Hepatocyte (in vitro differentiated cells): ENCODE measurements at regions not wholly inside any gene's neighbourhood (a gene's known extent, or its start where the extent isn't known, plus 50 kb on each side); places are given as distances from the start of the nearest gene placed in this dataset.
"Not testable (repeated sequence)": the region's sequence is repeated elsewhere in the genome, so short reads cannot be mapped to it uniquely, and the experiment has no call there.

Experiments
- DNase-seq: peaks from one replicate; pipeline ENCODE4 v3.0.0-alpha.2; 2016; ENCODE audit warnings: low spot score
- H2AFZ ChIP-seq: fragments of 200-600 bp; sonication (generic); 2 replicates; pipeline ENCODE4 v1.6.0; 2016; ENCODE audit warnings: antibody characterized with exemption, mild to moderate bottlenecking
- H3K27ac ChIP-seq: fragments of 200-600 bp; sonication (generic); 2 replicates; pipeline ENCODE4 v1.5.1; 2016; ENCODE audit warnings: mild to moderate bottlenecking
- H3K27me3 ChIP-seq: fragments of 200-600 bp; sonication (generic); 2 replicates; pipeline ENCODE4 v1.6.1; 2016
- H3K36me3 ChIP-seq: fragments of 200-600 bp; sonication (generic); replicated peaks from 2 replicates; pipeline ENCODE4 v1.5.1; 2016; ENCODE audit warnings: low read depth; ENCODE audit not compliant: insufficient read depth
- H3K4me1 ChIP-seq: fragments of 200-600 bp; sonication (generic); 2 replicates; pipeline ENCODE4 v1.5.1; 2016; ENCODE audit warnings: mild to moderate bottlenecking, moderate library complexity; ENCODE audit not compliant: insufficient read depth
- H3K4me2 ChIP-seq: fragments of 200-600 bp; sonication (generic); 2 replicates; pipeline ENCODE4 v1.6.0; 2016
- H3K4me3 ChIP-seq: fragments of 200-600 bp; sonication (generic); 2 replicates; pipeline ENCODE4 v1.5.1; 2016; ENCODE audit warnings: mild to moderate bottlenecking
- H3K79me2 ChIP-seq: fragments of 200-600 bp; sonication (generic); 2 replicates; pipeline ENCODE4 v1.6.0; 2017; ENCODE audit warnings: mild to moderate bottlenecking
- H3K9me2 ChIP-seq: fragments of 200-600 bp; sonication (generic); replicated peaks from 2 replicates; pipeline ENCODE4 v1.6.0; 2017; ENCODE audit warnings: mild to moderate bottlenecking; ENCODE audit not compliant: insufficient read depth
- H3K9me3 ChIP-seq: fragments of 200-600 bp; sonication (generic); 2 replicates; pipeline ENCODE4 v1.5.1; 2016; ENCODE audit warnings: low read depth, mild to moderate bottlenecking
- H4K20me1 ChIP-seq: fragments of 200-600 bp; sonication (generic); 2 replicates; pipeline ENCODE4 v1.6.0; 2016; ENCODE audit warnings: mild to moderate bottlenecking; ENCODE audit not compliant: insufficient read depth, poor library complexity, severe bottlenecking
- EZH2 ChIP-seq: fragments of 200-600 bp; sonication (generic); IDR thresholded peaks from 2 replicates; pipeline ENCODE4 v1.6.1; 2016; ENCODE audit warnings: antibody characterized with exemption, mild to moderate bottlenecking, borderline replicate concordance
- EZH2phosphoT487 ChIP-seq: fragments of 200-600 bp; sonication (generic); IDR thresholded peaks from one replicate; pipeline ENCODE4 v1.6.1; 2018; ENCODE audit warnings: antibody characterized with exemption, mild to moderate bottlenecking, low read depth, moderate library complexity; ENCODE audit not compliant: unreplicated experiment, severe bottlenecking
- WGBS: methylation state at CpG from one replicate; pipeline ENCODE4 v1.1.6; 2016; ENCODE audit warnings: low lambda C conversion rate; ENCODE audit errors: missing lambda C conversion rate; 5-methylcytosine and 5-hydroxymethylcytosine counted together
- TF ChIP-seq, protein P1 (sequence below): fragments of 200-600 bp; sonication (generic); IDR thresholded peaks from 2 replicates; pipeline ENCODE4 v1.5.1; 2016; ENCODE audit warnings: antibody characterized with exemption, mild to moderate bottlenecking; ENCODE audit not compliant: poor library complexity

DNA sequence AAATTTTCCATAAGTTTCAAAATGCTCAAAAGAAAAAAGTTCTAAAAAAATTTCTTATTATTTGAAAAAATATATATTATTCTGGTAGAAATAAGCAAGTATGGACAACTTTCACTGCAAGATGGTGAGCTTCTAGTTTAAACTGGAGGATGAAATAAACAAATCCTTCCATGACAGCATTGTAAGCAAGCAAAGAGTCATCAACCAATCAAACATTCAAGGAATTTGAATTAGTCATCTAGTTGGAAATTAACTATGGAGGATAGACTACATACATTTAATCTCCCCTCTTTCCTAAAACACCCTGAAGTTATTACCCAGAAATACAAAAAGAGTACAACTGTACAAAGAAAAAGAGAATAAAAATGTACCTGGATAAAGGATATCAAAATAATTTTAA, 51.0 kb upstream of the IRX5 start:
- DNase-seq = no peak
- Histone ChIP-seq H3K4me1 (no peaks in the 10 kb centered on the region), H3K27me3 (no peaks in the 10 kb centered on the region), H3K9me2 (no peaks in the 10 kb centered on the region), H4K20me1 (no peaks in the 10 kb centered on the region), H3K4me3 (no peak overlapping the region), H3K9me3 (no peaks in the 10 kb centered on the region), H3K4me2 (no peak overlapping the region), H3K79me2 (no peaks in the 10 kb centered on the region), H2AFZ (no peak overlapping the region), H3K36me3 (no peaks in the 10 kb centered on the region), H3K27ac (no peak overlapping the region)
- TF ChIP-seq, protein P1, sequence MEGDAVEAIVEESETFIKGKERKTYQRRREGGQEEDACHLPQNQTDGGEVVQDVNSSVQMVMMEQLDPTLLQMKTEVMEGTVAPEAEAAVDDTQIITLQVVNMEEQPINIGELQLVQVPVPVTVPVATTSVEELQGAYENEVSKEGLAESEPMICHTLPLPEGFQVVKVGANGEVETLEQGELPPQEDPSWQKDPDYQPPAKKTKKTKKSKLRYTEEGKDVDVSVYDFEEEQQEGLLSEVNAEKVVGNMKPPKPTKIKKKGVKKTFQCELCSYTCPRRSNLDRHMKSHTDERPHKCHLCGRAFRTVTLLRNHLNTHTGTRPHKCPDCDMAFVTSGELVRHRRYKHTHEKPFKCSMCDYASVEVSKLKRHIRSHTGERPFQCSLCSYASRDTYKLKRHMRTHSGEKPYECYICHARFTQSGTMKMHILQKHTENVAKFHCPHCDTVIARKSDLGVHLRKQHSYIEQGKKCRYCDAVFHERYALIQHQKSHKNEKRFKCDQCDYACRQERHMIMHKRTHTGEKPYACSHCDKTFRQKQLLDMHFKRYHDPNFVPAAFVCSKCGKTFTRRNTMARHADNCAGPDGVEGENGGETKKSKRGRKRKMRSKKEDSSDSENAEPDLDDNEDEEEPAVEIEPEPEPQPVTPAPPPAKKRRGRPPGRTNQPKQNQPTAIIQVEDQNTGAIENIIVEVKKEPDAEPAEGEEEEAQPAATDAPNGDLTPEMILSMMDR = no peak
- no peak for TF ChIP-seq EZH2
- TF ChIP-seq EZH2phosphoT487 = no peak

DNA sequence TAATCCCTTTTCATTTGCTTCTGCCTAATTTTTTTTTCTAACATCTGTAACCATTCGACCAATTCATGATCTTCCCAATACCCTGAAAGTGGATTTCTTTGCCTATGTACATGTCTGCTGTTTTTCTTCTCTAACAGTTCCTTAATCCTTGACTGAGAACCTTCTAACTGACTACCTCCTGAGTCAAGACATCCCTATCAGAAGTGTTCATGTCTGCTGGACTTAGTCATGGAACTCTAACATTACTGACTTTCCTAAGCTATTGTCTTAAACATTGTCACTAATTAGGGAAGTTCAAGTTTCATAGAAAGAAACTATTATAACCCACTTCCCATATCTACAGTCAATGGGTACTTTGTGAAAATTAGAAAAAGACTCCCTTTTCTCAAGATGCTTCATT, 52.4 kb upstream of the IRX5 start:
- DNase-seq = no peak
- H4K20me1 ChIP-seq = no peaks in the 10 kb centered on the region
- H2AFZ ChIP-seq = no peak overlapping the region
- H3K4me2 ChIP-seq = no peak overlapping the region
- WGBS = 65% methylated on average over 1 of the region's 1 CpG
- no peaks in the 10 kb centered on the region for H3K79me2 ChIP-seq
- no peak for TF ChIP-seq EZH2
- no peak for TF ChIP-seq EZH2phosphoT487
- TF ChIP-seq, protein P1 = no peak
- no peak overlapping the region for H3K27ac ChIP-seq
- H3K4me1 ChIP-seq = no peaks in the 10 kb centered on the region
- no peaks in the 10 kb centered on the region for H3K9me3 ChIP-seq
- H3K36me3 ChIP-seq = no peaks in the 10 kb centered on the region
- no peaks in the 10 kb centered on the region for H3K9me2 ChIP-seq
- H3K4me3 ChIP-seq = no peak overlapping the region
- H3K27me3 ChIP-seq = no peaks in the 10 kb centered on the region

DNA sequence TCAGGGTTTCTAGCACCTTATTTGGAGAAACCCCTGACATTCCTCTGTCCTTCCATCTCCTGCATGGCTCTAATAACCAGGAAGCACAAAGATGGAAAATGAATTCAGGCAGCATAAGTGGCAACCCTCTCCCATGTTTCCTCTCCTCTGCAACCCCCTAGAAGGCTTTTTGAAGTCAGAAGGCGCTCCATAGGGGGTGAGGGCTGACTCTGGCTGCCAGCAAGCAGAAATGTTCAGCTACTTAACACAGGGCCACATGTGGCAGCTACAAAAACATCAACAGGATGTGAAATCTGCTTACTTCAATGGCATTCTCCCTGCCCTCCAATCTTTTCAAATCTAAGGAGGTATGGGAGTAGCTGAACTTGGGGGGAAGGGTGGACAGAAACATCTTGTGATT, 55.2 kb upstream of the IRX5 start:
- no peak for TF ChIP-seq EZH2
- TF ChIP-seq EZH2phosphoT487 = no peak
- TF ChIP-seq, protein P1 = no peak

DNA sequence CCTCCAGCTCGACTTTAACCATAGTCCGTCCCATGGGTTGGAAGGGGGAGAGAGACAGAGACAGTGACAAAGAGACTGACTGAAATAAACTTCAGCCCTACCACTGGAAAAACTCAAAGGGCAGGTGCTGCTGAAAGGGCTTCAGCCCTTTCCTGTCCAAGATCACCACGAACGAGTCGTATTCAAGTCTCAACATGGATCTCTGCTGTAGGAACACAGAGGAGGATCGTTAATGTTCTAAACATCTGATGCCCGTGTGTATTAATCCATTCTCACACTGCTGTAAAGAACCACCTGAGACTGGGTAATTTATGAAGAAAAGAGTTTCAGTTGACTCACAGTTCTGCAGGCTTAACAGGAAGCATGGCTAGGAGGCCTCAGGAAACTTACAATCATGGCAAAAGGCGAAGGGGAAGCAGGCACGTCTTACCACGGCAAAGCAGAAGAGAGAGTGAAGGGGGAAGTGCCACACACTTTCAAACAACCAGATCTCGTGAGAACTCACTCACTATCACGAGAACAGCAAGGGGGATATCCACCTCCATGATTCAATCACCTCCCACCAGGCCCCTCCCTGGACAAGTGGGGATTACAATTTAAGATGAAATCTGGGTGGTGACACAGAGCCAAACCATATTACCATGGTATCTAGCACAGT, 56.8 kb upstream of the IRX5 start:
- H3K4me1 ChIP-seq, H4K20me1 ChIP-seq, H3K9me2 ChIP-seq, DNase-seq, H3K4me2 ChIP-seq, H3K79me2 ChIP-seq, H3K27me3 ChIP-seq, H3K4me3 ChIP-seq, H3K9me3 ChIP-seq, H3K27ac ChIP-seq, H2AFZ ChIP-seq, H3K36me3 ChIP-seq: not testable (repeated sequence)
- 87% methylated on average over 12 of the region's 12 CpGs for WGBS

More for the DNA sequence above, 55.2 kb upstream of the IRX5 start:
- Histone ChIP-seq H3K36me3 (no peaks in the 10 kb centered on the region), H3K79me2 (no peaks in the 10 kb centered on the region), H3K9me3 (no peaks in the 10 kb centered on the region), H4K20me1 (no peaks in the 10 kb centered on the region), H3K4me2 (no peak overlapping the region), H3K27me3 (no peaks in the 10 kb centered on the region), H2AFZ (no peak overlapping the region), H3K9me2 (no peaks in the 10 kb centered on the region), H3K4me3 (no peak overlapping the region), H3K27ac (no peak overlapping the region), H3K4me1 (no peaks in the 10 kb centered on the region)
- whole genome bisulfite sequencing = 74% methylated on average over 1 of the region's 1 CpG
- no peak for DNase-seq
